H1 (cell line): ENCODE measurements at regions not wholly inside any gene's neighbourhood (a gene's known extent, or its start where the extent isn't known, plus 50 kb on each side); places are given as distances from the start of the nearest gene placed in this dataset.

ENCODE experiments used
- CTCF ChIA-PET: fragments of 300-600 bp; sonication (Branson Sonifier 250); formaldehyde crosslinking; loops from one replicate; lab custom pipeline; 2021; ENCODE audit not compliant: partially characterized antibody; lab: Charles Lee
- POLR2A ChIA-PET: fragments of 300-600 bp; sonication (Branson Sonifier 250); formaldehyde crosslinking; loops from one replicate; lab custom pipeline; 2021; ENCODE audit warnings: inconsistent platforms; ENCODE audit not compliant: partially characterized antibody; lab: Charles Lee
- DNase-seq, 2 experiments: peaks; one replicate each; pipeline versions ENCODE4 v3.0.0 to v3.0.0-alpha.2; 2010 to 2022; ENCODE audit warnings: low spot score in 2 of 2, low read depth in 1 of 2, mixed read lengths in 1 of 2
- FAIRE-seq: peaks from 2 replicates; lab custom pipeline; 2011; peaks lifted over from hg19 to GRCh38; lab: Jason Lieb, UNC
- H2AFZ ChIP-seq: 2 replicates; pipeline ENCODE4 v1.8.1; 2012; ENCODE audit warnings: low read length, inconsistent platforms
- H2AK5ac ChIP-seq: 2 replicates; pipeline ENCODE4 v1.6.1; 2013; ENCODE audit warnings: low read depth, low read length
- H2BK120ac ChIP-seq: replicated peaks from 2 replicates; pipeline ENCODE3; 2013; ENCODE audit warnings: low read depth, low read length, inconsistent platforms
- H2BK12ac ChIP-seq: 2 replicates; pipeline ENCODE4 v1.6.1; 2013; ENCODE audit warnings: low read depth, low read length
- H2BK15ac ChIP-seq: 2 replicates; pipeline ENCODE4 v1.6.1; 2013; ENCODE audit warnings: low read length
- H2BK20ac ChIP-seq: 2 replicates; pipeline ENCODE4 v1.6.1; 2013; ENCODE audit warnings: low read length
- H2BK5ac ChIP-seq: 2 replicates; pipeline ENCODE4 v1.6.1; 2013; ENCODE audit warnings: low read depth, low read length
- H3K14ac ChIP-seq: 2 replicates; pipeline ENCODE4 v1.6.1; 2013; ENCODE audit warnings: inconsistent platforms; ENCODE audit not compliant: insufficient read length
- H3K18ac ChIP-seq: 2 replicates; pipeline ENCODE4 v1.6.1; 2013; ENCODE audit warnings: low read length; ENCODE audit errors: extremely low read depth
- H3K23ac ChIP-seq: 2 replicates; pipeline ENCODE4 v1.6.1; 2013; ENCODE audit warnings: inconsistent platforms; ENCODE audit not compliant: insufficient read length
- H3K23me2 ChIP-seq: 2 replicates; pipeline ENCODE4 v1.6.1; 2013; ENCODE audit warnings: low read depth, low read length
- H3K27ac ChIP-seq: 2 replicates; pipeline ENCODE4 v1.6.1; 2011; ENCODE audit warnings: low read depth, low read length, inconsistent platforms
- H3K27me3 ChIP-seq, 4 experiments: replicated peaks in 1 of 4; 1 replicate in 1 of 4; 2 replicates in 3 of 4; pipeline versions ENCODE4 v1.6.1 to v1.8.1; 2011 to 2013; ENCODE audit warnings: low read length in 3 of 4, mild to moderate bottlenecking in 3 of 4, inconsistent platforms in 2 of 4, mixed read lengths in 2 of 4, moderate library complexity in 1 of 4; ENCODE audit not compliant: control insufficient read depth in 3 of 4, insufficient read depth in 3 of 4; ENCODE audit errors: extremely low read depth in 1 of 4
- H3K36me3 ChIP-seq, 4 experiments: 2 replicates each; pipeline versions ENCODE4 v1.6.1 to v1.8.1; 2011 to 2013; ENCODE audit warnings: mild to moderate bottlenecking in 4 of 4, low read length in 3 of 4, moderate library complexity in 2 of 4, control low read depth in 1 of 4, inconsistent platforms in 1 of 4; ENCODE audit not compliant: insufficient read depth in 4 of 4, control insufficient read depth in 2 of 4
- H3K4ac ChIP-seq: replicated peaks from 2 replicates; pipeline ENCODE3; 2013; ENCODE audit warnings: low read length, low read depth, mixed read lengths, inconsistent platforms; ENCODE audit not compliant: insufficient read length
- H3K4me1 ChIP-seq, 4 experiments: replicated peaks in 1 of 4; 1 replicate in 1 of 4; 2 replicates in 3 of 4; pipeline versions ENCODE4 v1.6.1 to v1.8.1; 2011 to 2013; ENCODE audit warnings: low read length in 3 of 4, inconsistent platforms in 2 of 4, mixed read lengths in 1 of 4; ENCODE audit not compliant: insufficient read depth in 4 of 4, control insufficient read depth in 3 of 4
- H3K4me2 ChIP-seq, 2 experiments: 2 replicates each; pipeline versions ENCODE4 v1.6.1 to v1.8.1; 2011 to 2013; ENCODE audit warnings: low read depth in 2 of 2, low read length in 2 of 2, control low read depth in 1 of 2, inconsistent platforms in 1 of 2, mild to moderate bottlenecking in 1 of 2; ENCODE audit not compliant: insufficient read depth in 1 of 2
- H3K4me3 ChIP-seq, 4 experiments: fragments of 200-600, 300-600 bp in 1 of 4; sonication (generic), shearing (Covaris generic), sonication (Bioruptor Twin) in 1 of 4; 2 replicates each; pipeline versions ENCODE4 v1.5.1 to v1.8.1; 2011 to 2016; ENCODE audit warnings: low read length in 4 of 4, low read depth in 3 of 4, control low read depth in 2 of 4, inconsistent platforms in 2 of 4, mild to moderate bottlenecking in 2 of 4, mixed read lengths in 1 of 4, moderate library complexity in 1 of 4; ENCODE audit not compliant: insufficient read depth in 2 of 4; ENCODE audit errors: extremely low read depth in 1 of 4
- H3K56ac ChIP-seq: replicated peaks from 2 replicates; pipeline ENCODE3; 2013; ENCODE audit warnings: low read depth, mild to moderate bottlenecking, mixed read lengths, low read length, inconsistent platforms; ENCODE audit not compliant: insufficient read length
- H3K79me1 ChIP-seq: 2 replicates; pipeline ENCODE4 v1.6.1; 2013; ENCODE audit warnings: low read depth, low read length, control low read depth
- H3K79me2 ChIP-seq, 2 experiments: 2 replicates each; pipeline versions ENCODE4 v1.6.1 to v1.8.1; 2012 to 2013; ENCODE audit warnings: low read length in 2 of 2, mild to moderate bottlenecking in 2 of 2, inconsistent platforms in 1 of 2; ENCODE audit not compliant: insufficient read depth in 2 of 2, control insufficient read depth in 1 of 2
- H3K9ac ChIP-seq, 4 experiments: replicated peaks in 1 of 4; 1 replicate in 1 of 4; 2 replicates in 3 of 4; pipeline versions ENCODE4 v1.6.1 to v1.8.1; 2011 to 2013; ENCODE audit warnings: low read depth in 3 of 4, low read length in 3 of 4, control low read depth in 2 of 4, mild to moderate bottlenecking in 2 of 4, moderate library complexity in 2 of 4, inconsistent platforms in 1 of 4; ENCODE audit errors: extremely low read depth in 1 of 4
- H3K9me3 ChIP-seq, 2 experiments: 2 replicates each; pipeline versions ENCODE4 v1.6.1 to v1.8.1; 2012 to 2013; ENCODE audit warnings: mild to moderate bottlenecking in 2 of 2, moderate library complexity in 2 of 2, control low read depth in 1 of 2, inconsistent platforms in 1 of 2, low read depth in 1 of 2, low read length in 1 of 2, mixed read lengths in 1 of 2; ENCODE audit not compliant: insufficient read depth in 2 of 2
- H4K20me1 ChIP-seq, 2 experiments: replicated peaks in 1 of 2; 2 replicates each; pipeline versions ENCODE3 to v1.8.1; 2011 to 2013; ENCODE audit warnings: inconsistent platforms in 2 of 2, low read length in 2 of 2, mild to moderate bottlenecking in 1 of 2; ENCODE audit not compliant: insufficient read depth in 2 of 2, control insufficient read depth in 1 of 2
- H4K5ac ChIP-seq: 2 replicates; pipeline ENCODE4 v1.6.1; 2013; ENCODE audit warnings: low read length, low read depth, mixed read lengths, inconsistent platforms; ENCODE audit not compliant: insufficient read length
- H4K8ac ChIP-seq: 2 replicates; pipeline ENCODE4 v1.8.0; 2013; ENCODE audit warnings: mild to moderate bottlenecking, moderate library complexity, low read length, inconsistent platforms; ENCODE audit not compliant: insufficient read depth; ENCODE audit errors: extremely low read depth
- H4K91ac ChIP-seq: replicated peaks from 2 replicates; pipeline ENCODE3; 2013; ENCODE audit warnings: low read length, mixed read lengths, inconsistent platforms; ENCODE audit not compliant: insufficient read length
- CTCF ChIP-seq, 3 experiments: IDR thresholded peaks; 1 replicate in 2 of 3; 2 replicates in 1 of 3; pipeline versions ENCODE4 v1.5.1 to v1.6.1; 2011; ENCODE audit warnings: low read length in 3 of 3, mild to moderate bottlenecking in 3 of 3, inconsistent platforms in 2 of 3, low read depth in 1 of 3, moderate library complexity in 1 of 3; ENCODE audit not compliant: insufficient read depth in 1 of 3; ENCODE audit errors: control extremely low read depth in 1 of 3
- EP300 ChIP-seq, 2 experiments: IDR thresholded peaks; 1 replicate in 1 of 2; 2 replicates in 1 of 2; pipeline ENCODE4 v1.6.1; 2011 to 2012; ENCODE audit warnings: low read depth in 2 of 2, low read length in 2 of 2, mild to moderate bottlenecking in 2 of 2, borderline replicate concordance in 1 of 2, inconsistent platforms in 1 of 2, moderate library complexity in 1 of 2
- EZH2 ChIP-seq: fragments of 200-600 bp; sonication (generic); IDR thresholded peaks from 2 replicates; pipeline ENCODE4 v1.7.1; 2012; ENCODE audit warnings: low read depth, mild to moderate bottlenecking, moderate library complexity, low read length, inconsistent platforms; ENCODE audit not compliant: severe bottlenecking
- RAD21 ChIP-seq, 2 experiments: IDR thresholded peaks in 1 of 2; conservative IDR thresholded peaks in 1 of 2; 2 replicates each; pipeline ENCODE4 v1.6.1; 2011; ENCODE audit warnings: low read depth in 2 of 2, low read length in 2 of 2, improper control_type of control experiment in 1 of 2, inconsistent platforms in 1 of 2, mild to moderate bottlenecking in 1 of 2, moderate library complexity in 1 of 2
- TEAD4 ChIP-seq: IDR thresholded peaks from 2 replicates; pipeline ENCODE4 v1.6.1; 2012; ENCODE audit warnings: low read depth, low read length, inconsistent platforms, mixed read lengths
- WGBS, 2 experiments: shearing (Covaris generic) in 1 of 2; methylation state at CpG; one replicate each; pipeline versions ENCODE4 v1.1.6 to v1.1.7; 2013 to 2015; ENCODE audit warnings: low lambda C conversion rate in 2 of 2, mixed read lengths in 2 of 2, inconsistent platforms in 1 of 2, low coverage in 1 of 2, missing lambda C conversion rate in 1 of 2; ENCODE audit not compliant: insufficient replicate concordance in 2 of 2, insufficient coverage in 1 of 2, insufficient read length in 1 of 2; ENCODE audit errors: extremely low coverage in 1 of 2, missing lambda C conversion rate in 1 of 2; 5-methylcytosine and 5-hydroxymethylcytosine counted together

- no peak for FAIRE-seq
- H2AK5ac ChIP-seq, result no peak overlapping the region
- H3K79me2 ChIP-seq, result no peaks in the 10 kb centered on the region
- no peak overlapping the region for H3K4ac ChIP-seq
- no peak overlapping the region for H3K56ac ChIP-seq
- no peak overlapping the region for H3K14ac ChIP-seq
- CTCF ChIA-PET, result interaction anchor here (0.6 to 4.5 kb wide), 47 partner anchors 8 to 451 kb away, joined by 3 to 28 read pairs (median 4); partner anchors contain the start of gene ZMIZ1
- H3K18ac ChIP-seq, result no peak overlapping the region
- no peak overlapping the region for H4K91ac ChIP-seq
- no peak overlapping the region for H4K8ac ChIP-seq
- H3K9me3 ChIP-seq, result no peaks in the 10 kb centered on the region
- H2BK12ac ChIP-seq, result no peak overlapping the region
- WGBS, 2 experiments, result 89% methylated on average over 9 of the region's 9 CpGs; no CpG with 5 or more reads in 1 of the 2 experiments
- DNase-seq, result peak in 1 of 2 experiments; percentile 68
- H3K4me1 ChIP-seq, result peaks cover 0 to 4% (median 2%) of the 10 kb centered on the region in 4 experiments; a peak in 5 of 7 replicates
- H3K23ac ChIP-seq, result no peak overlapping the region
- no peak overlapping the region for H3K27ac ChIP-seq
- no peak overlapping the region for H3K4me2 ChIP-seq
- no peak overlapping the region for H3K9ac ChIP-seq
- H3K27me3 ChIP-seq, result 0 out of 7 replicates have a peak, but pooled peaks cover 0 to 2% (median 0%) of the 10 kb centered on the region in 4 experiments
- H3K23me2 ChIP-seq, result no peaks in the 10 kb centered on the region
- peak; percentile 59 to 75 (median 67) for TF ChIP-seq CTCF (IDR thresholded peaks at IDR 0.05; ENCODE audit: control extremely low read depth in 1 of 3, insufficient read depth in 1 of 3, low read depth in 1 of 3, low read length in 3 of 3)
- no peak for TF ChIP-seq EP300 (IDR thresholded peaks at IDR 0.05; ENCODE audit: borderline replicate concordance in 1 of 2, low read depth in 2 of 2, low read length in 2 of 2)
- TF ChIP-seq EZH2, result no peak
- TF ChIP-seq RAD21 (IDR thresholded peaks at IDR 0.05 in 1 of 2, conservative IDR thresholded peaks at IDR 0.05 in 1 of 2; ENCODE audit: low read depth in 2 of 2, low read length in 2 of 2), result peak; percentile 74 to 78
- TF ChIP-seq TEAD4, result 0 out of 2 replicates have a peak, but pooled peaks have one; percentile 17
- no peaks in the 10 kb centered on the region for H3K79me1 ChIP-seq
- H2BK20ac ChIP-seq, result no peak overlapping the region
- no peak overlapping the region for H2BK120ac ChIP-seq
- no peak overlapping the region for H4K5ac ChIP-seq
- POLR2A ChIA-PET, result no interaction called here
- H3K4me3 ChIP-seq, result no peak overlapping the region
- H3K36me3 ChIP-seq, result no peaks in the 10 kb centered on the region
- peak overlapping the region; percentile 84 for H2AFZ ChIP-seq
- H2BK5ac ChIP-seq, result no peak overlapping the region
- H4K20me1 ChIP-seq, result no peaks in the 10 kb centered on the region
- H2BK15ac ChIP-seq, result 0 out of 2 replicates have a peak overlapping the region, but pooled peaks have one; percentile 31
Measured at GRCh38 chr10:78852466-78853240, 216.1 kb upstream of the ZMIZ1 start.
